HUES48 (cell line): ENCODE measurements at regions not wholly inside any gene's neighbourhood (a gene's known extent, or its start where the extent isn't known, plus 50 kb on each side); places are given as distances from the start of the nearest gene placed in this dataset.
A peak's percentile ranks its signal among the peaks of the same experiment; 100 is the strongest.

ENCODE experiments used
- H3K27ac ChIP-seq: one replicate; pipeline ENCODE4 v1.7.0; 2013; ENCODE audit warnings: low read depth, low read length, inconsistent platforms
- H3K27me3 ChIP-seq: 2 replicates; pipeline ENCODE4 v1.6.1; 2013; ENCODE audit warnings: mild to moderate bottlenecking, low read length; ENCODE audit not compliant: control insufficient read depth, insufficient read depth
- H3K36me3 ChIP-seq: 2 replicates; pipeline ENCODE4 v1.6.1; 2013; ENCODE audit warnings: low read length; ENCODE audit not compliant: control insufficient read depth, insufficient read depth
- H3K4me1 ChIP-seq: 2 replicates; pipeline ENCODE4 v1.6.1; 2013; ENCODE audit warnings: mild to moderate bottlenecking, low read length; ENCODE audit not compliant: control insufficient read depth, insufficient read depth
- H3K4me3 ChIP-seq: 2 replicates; pipeline ENCODE4 v1.5.1; 2013; ENCODE audit warnings: mild to moderate bottlenecking, low read depth, low read length
- H3K9ac ChIP-seq: 2 replicates; pipeline ENCODE4 v1.6.1; 2013; ENCODE audit warnings: mild to moderate bottlenecking, low read depth, low read length, moderate library complexity
- H3K9me3 ChIP-seq: 2 replicates; pipeline ENCODE4 v1.6.1; 2013; ENCODE audit warnings: low read length; ENCODE audit not compliant: control insufficient read depth, insufficient read depth

DNA sequence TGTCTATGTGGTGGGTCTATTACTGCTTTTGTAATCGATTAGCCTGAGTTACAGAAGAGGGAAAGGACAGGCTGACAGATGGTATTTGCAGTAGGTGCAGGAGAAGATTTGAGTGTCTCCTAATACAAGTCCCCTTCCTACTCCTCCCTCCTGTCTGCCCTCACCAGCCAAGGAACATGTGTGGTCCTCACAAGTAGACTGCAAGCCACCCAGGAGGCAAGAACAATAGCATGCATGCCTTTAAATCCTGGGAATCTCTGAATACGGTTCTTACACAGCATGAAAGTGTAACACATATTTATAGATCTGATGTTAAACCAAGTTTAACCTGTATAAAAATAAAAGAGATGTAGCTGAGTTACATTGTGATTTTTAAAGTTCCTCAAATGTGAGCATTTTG is 117.0 kb downstream of the PTCSC3 start:
- Histone ChIP-seq H3K27ac (no peak overlapping the region), H3K9ac (no peak overlapping the region), H3K9me3 (no peaks in the 10 kb centered on the region), H3K36me3 (no peaks in the 10 kb centered on the region), H3K4me3 (no peak overlapping the region), H3K4me1 (0 out of 2 replicates have a peak, but pooled peaks cover 8% of the 10 kb centered on the region), H3K27me3 (no peaks in the 10 kb centered on the region)

DNA sequence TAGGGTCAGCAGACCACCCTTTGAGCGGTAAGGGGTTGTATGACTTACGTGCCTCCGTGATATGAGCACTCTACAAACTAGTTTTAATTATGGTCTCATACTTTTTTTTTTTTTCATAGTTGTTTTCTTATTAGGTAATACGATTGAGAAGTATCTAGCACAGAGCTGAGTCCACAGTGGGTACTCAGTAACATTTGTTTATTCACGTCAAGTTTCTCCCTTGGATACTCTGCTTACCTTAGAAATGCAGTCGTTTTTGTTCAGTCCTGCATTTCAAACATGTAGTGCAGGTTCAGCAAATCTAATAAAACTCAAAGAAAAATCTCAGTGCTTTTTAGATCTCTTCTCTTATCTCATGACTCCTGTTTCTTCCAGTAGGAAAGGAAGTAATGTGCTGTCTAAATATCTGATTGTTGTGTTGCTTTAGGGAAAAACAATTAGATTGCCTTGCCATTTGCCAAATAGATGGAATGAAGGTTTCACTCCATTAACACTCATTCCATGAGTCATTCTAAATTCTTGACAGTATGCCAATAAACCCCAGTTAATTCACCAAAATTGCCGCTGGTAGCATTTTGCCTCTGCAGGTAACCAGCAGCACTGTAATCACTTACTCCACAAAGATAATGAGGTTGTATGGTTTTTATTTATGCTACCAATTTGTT is 118.9 kb downstream of the PTCSC3 start:
- H3K36me3 ChIP-seq, result no peaks in the 10 kb centered on the region
- H3K4me1 ChIP-seq, result 0 out of 2 replicates have a peak, but pooled peaks cover 8% of the 10 kb centered on the region
- H3K27ac ChIP-seq, result no peak overlapping the region
- H3K27me3 ChIP-seq, result no peaks in the 10 kb centered on the region
- H3K9ac ChIP-seq, result no peak overlapping the region
- no peaks in the 10 kb centered on the region for H3K9me3 ChIP-seq
- no peak overlapping the region for H3K4me3 ChIP-seq

DNA sequence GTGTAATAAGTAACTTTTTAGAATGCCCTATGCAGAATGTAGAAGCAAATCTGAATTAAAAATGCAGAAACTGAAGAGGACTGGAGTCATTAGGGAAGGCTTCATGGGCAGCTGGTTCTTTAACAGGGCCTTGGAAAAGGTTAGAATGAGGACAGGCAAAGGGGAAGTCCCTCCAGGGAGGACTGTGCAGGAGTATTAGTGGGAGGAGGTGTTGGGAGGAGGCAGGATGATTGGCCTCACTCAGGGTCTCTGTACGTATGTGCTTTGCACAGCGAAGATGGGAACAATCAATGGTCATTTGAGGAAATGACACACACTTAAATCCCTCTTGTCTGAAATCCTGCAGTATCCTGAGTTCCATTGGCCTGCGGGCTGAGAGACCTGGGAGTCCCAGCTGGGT is 119.7 kb downstream of the PTCSC3 start:
- H3K4me3 ChIP-seq, result no peak overlapping the region
- H3K36me3 ChIP-seq, result no peaks in the 10 kb centered on the region
- no peaks in the 10 kb centered on the region for H3K27me3 ChIP-seq
- H3K4me1 ChIP-seq, result 0 out of 2 replicates have a peak, but pooled peaks cover 8% of the 10 kb centered on the region
- no peak overlapping the region for H3K27ac ChIP-seq
- H3K9ac ChIP-seq, result no peak overlapping the region
- H3K9me3 ChIP-seq, result no peaks in the 10 kb centered on the region

DNA sequence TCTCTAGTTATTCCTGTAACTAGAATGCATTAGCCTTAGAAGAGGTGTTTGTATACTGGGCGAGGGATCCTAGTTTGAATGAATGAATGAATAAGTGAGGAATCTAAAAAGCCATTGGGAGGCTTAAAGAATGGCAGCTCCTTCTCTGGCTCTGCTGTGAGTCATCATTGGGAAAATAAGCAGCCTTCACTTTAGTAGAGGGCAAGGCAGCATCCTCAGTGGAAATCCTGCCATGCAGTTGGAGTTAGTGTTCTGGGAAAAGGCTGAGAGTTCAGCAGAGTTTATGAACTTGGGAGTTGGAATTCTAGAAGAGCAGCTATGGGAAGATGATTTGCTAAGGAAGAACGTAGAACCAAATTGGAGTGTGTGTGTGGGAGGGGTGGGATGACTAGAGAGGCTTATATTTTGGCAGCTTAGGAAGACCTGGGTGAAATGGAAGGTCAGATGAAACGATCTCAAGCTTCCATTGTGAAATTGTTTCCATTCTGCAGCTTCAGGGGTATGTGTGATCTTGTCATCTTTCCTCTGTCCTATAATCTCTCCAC is 120.8 kb downstream of the PTCSC3 start:
- Histone ChIP-seq H3K36me3 (no peaks in the 10 kb centered on the region), H3K4me3 (no peak overlapping the region), H3K9ac (no peak overlapping the region), H3K9me3 (no peaks in the 10 kb centered on the region), H3K27me3 (no peaks in the 10 kb centered on the region), H3K4me1 (0 out of 2 replicates have a peak, but pooled peaks cover 8% of the 10 kb centered on the region), H3K27ac (no peak overlapping the region)

DNA sequence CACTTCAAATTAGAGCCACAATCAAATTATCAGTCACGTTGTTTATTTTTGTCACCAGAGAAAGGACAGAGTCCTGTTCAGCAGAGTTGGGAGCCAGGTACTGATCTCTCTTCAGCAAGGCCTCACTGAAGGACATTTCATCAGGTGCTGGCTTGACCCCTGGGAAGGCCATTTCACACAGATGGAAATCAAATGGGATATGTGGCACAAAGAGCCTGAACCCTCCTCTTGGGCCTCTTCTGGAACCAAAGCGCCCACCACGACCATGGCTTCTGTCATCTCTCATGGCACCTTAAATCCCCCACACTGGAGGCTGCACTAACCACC is 121.5 kb downstream of the PTCSC3 start:
- no peaks in the 10 kb centered on the region for H3K9me3 ChIP-seq
- 0 out of 2 replicates have a peak, but pooled peaks cover 8% of the 10 kb centered on the region for H3K4me1 ChIP-seq
- no peaks in the 10 kb centered on the region for H3K27me3 ChIP-seq
- no peak overlapping the region for H3K9ac ChIP-seq
- no peak overlapping the region for H3K27ac ChIP-seq
- H3K4me3 ChIP-seq, result no peak overlapping the region
- no peaks in the 10 kb centered on the region for H3K36me3 ChIP-seq

DNA sequence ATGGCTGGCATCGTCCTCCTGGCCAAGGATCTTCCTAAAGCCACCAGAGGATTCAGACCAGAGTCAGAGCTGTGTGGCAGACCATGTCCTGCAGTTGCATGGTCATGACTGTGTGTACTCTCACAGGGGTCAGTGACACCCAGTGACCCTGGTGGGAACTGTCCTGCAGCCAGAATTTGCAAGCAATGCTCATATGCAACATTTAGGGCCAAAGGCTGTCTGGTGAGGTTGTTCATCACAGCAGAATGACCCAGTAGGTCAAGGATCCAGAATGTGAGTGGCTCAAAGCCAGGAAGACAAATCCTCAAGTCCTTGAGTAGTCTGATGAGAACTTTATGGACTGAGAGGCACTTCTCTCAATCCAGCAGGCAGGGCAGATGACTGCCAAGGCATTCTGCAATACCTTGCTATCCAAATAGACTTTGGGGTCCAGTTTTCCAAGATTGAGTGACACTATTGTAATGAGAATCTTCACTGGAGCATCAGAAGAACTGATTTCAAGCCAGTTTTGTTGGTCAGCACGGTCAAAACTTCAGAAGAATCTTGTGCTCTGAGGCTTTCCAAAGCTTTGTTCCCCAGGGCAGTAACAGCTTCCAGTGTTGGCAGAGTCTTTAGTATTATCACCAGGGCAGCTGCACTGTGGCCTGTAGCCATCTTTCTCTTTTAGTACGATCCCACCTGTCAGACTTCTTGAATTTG is 122.0 kb downstream of the PTCSC3 start:
- H3K9me3 ChIP-seq, result no peaks in the 10 kb centered on the region
- H3K4me1 ChIP-seq, result 0 out of 2 replicates have a peak, but pooled peaks cover 4% of the 10 kb centered on the region
- H3K27ac ChIP-seq, result no peak overlapping the region
- H3K27me3 ChIP-seq, result no peaks in the 10 kb centered on the region
- H3K4me3 ChIP-seq, result no peak overlapping the region
- no peak overlapping the region for H3K9ac ChIP-seq
- no peaks in the 10 kb centered on the region for H3K36me3 ChIP-seq

DNA sequence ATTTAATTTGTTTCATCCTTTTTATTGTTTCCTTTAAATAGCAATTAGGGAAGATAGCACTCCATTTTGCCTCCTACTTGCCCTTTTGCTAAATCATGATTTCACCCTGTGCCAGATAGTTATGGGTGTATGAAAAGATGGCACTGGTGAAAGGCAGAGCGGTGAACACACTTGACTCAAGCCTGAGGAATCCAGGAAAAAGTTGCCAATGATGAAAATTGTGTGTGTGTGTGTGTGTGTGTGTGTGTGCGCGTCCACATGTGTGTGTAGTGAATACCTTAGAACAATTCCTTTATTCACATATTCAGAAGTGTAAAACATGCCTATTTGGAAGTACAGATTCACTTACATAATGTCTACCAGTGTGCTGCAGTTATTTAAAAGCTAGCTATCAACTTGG is 123.8 kb downstream of the PTCSC3 start:
- Histone ChIP-seq H3K27me3 (no peaks in the 10 kb centered on the region), H3K9me3 (no peaks in the 10 kb centered on the region), H3K4me3 (no peak overlapping the region), H3K27ac (no peak overlapping the region), H3K4me1 (peaks cover 8% of the 10 kb centered on the region), H3K9ac (no peak overlapping the region), H3K36me3 (no peaks in the 10 kb centered on the region)

DNA sequence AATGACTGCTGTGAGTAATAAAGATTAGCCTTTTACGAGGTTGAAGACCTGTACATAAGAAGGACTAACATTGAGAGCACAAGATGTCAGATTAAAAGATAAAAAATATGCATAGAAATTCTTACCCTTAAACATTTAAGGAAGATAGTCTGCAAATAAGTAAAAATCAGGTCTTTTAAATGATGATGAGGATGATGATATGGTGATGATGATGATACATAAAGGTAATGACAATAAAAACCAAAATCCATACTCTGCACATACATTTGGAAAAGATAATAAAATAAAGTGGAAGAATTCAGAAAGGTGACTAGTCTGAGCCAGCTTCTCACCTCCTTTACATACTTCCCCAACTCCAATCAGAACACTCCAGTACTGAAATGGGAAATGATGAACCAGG is 124.5 kb downstream of the PTCSC3 start:
- Histone ChIP-seq H3K27ac (no peak overlapping the region), H3K9me3 (no peaks in the 10 kb centered on the region), H3K4me1 (peaks cover 13% of the 10 kb centered on the region), H3K4me3 (no peak overlapping the region), H3K9ac (no peak overlapping the region), H3K36me3 (no peaks in the 10 kb centered on the region), H3K27me3 (no peaks in the 10 kb centered on the region)

DNA sequence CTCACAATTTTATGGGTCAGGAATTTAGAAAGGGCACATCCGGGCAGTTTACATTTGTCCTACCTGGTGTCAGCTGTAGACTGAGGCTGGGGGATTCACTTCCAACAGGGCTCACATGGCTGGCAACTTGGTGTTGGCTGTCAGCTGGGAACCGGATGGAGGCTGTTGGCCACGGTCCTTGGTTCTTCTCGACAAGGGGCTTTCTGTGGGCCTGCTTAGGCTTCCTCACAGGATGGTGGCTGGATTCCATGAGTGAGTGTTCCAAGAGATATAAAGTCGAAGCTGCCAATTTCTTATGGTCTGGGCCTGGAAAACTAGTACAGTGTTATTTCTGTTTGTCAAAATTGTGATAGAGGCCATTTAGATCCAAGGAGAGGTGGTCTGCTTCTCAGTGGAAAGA is 127.9 kb downstream of the PTCSC3 start:
- H3K36me3 ChIP-seq, result no peaks in the 10 kb centered on the region
- H3K9ac ChIP-seq, result no peak overlapping the region
- H3K4me3 ChIP-seq, result no peak overlapping the region
- H3K4me1 ChIP-seq, result peaks cover 22% of the 10 kb centered on the region
- no peaks in the 10 kb centered on the region for H3K9me3 ChIP-seq
- H3K27ac ChIP-seq, result no peak overlapping the region
- H3K27me3 ChIP-seq, result no peaks in the 10 kb centered on the region

DNA sequence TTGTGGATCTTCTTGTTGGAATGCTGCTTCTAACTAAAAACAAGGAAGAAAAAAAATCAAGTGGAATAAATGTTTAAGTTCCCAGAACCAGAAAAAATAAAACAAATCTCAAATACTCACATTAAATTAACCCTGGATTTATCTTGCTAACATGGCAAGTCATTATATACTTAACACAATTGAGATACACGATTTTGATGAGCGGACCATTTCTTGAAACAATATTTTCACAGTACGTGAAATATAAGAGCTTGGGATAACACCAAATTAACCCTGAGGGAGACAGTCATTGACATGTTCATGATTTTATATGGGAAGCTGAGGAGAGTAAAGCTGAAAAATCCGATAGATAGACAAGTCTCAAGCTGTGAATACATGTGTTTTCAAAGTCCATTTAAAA is 128.6 kb downstream of the PTCSC3 start:
- Histone ChIP-seq H3K4me1 (peaks cover 22% of the 10 kb centered on the region), H3K36me3 (no peaks in the 10 kb centered on the region), H3K9me3 (no peaks in the 10 kb centered on the region), H3K27ac (peak overlapping the region; percentile 42), H3K9ac (no peak overlapping the region), H3K27me3 (no peaks in the 10 kb centered on the region), H3K4me3 (no peak overlapping the region)

DNA sequence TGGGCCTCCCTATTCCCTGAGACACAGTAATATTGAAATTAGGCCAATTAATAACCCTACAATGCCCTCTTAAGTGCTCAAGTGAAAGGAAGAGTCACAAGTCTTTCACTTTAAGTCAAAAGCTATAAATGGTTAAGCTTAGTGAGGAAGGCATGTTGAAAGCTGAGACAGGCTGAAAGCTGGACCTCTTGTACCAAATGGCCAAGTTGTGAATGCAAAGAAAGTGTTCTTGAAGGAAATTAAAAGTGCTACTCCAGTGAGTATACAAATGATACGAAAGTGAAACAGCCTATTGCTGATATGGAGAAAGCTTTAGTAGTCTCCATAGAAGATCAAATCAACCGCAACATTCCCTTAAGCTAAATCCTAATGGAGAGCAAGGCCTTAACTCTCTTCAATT is 140.8 kb downstream of the PTCSC3 start:
- Histone ChIP-seq H3K4me1 (no peaks in the 10 kb centered on the region), H3K27me3 (no peaks in the 10 kb centered on the region), H3K9me3 (no peaks in the 10 kb centered on the region)

More for the DNA sequence above, 140.8 kb downstream of the PTCSC3 start:
- Histone ChIP-seq H3K36me3 (no peaks in the 10 kb centered on the region), H3K9ac (no peak overlapping the region), H3K4me3 (no peak overlapping the region), H3K27ac (no peak overlapping the region)
